ENCODE measurements at regions not wholly inside any gene's neighbourhood (a gene's known extent, or its start where the extent isn't known, plus 50 kb on each side); places are given as distances from the start of the nearest gene placed in this dataset.

GRCh38 chr4:43959976-43960375 is 488.6 kb downstream of the KCTD8 start:
- ChIA-PET CTCF (no interaction called here), POLR2A (ENCODE audit: low non-redundant PET) (no interaction called here)
- no peak overlapping the region for H3K27ac ChIP-seq (ENCODE audit: low read depth, low read length, poor library complexity, severe bottlenecking)
- H3K36me3 ChIP-seq (ENCODE audit: insufficient read depth, low read length, poor library complexity, severe bottlenecking), result no peaks in the 10 kb centered on the region
- H3K4me3 ChIP-seq (ENCODE audit: low read depth, low read length, poor library complexity, severe bottlenecking), result no peak overlapping the region
- peaks cover 4% of the 10 kb centered on the region for H3K9me3 ChIP-seq (ENCODE audit: low read depth, low read length, poor library complexity, severe bottlenecking)
- TF ChIP-seq CTCF (conservative IDR thresholded peaks at IDR 0.05; ENCODE audit: low read depth, low read length), result no peak
- TF ChIP-seq EZH2 (IDR thresholded peaks at IDR 0.05; ENCODE audit: borderline replicate concordance, low read depth, low read length, poor library complexity, severe bottlenecking), result no peak
- no peaks in the 10 kb centered on the region for H3K27me3 ChIP-seq (replicated peaks; ENCODE audit: insufficient read depth, low read depth, low read length, poor library complexity)
- DNase-seq (ENCODE audit: low spot score), result no peak
- no peaks in the 10 kb centered on the region for H3K4me1 ChIP-seq (ENCODE audit: insufficient read depth, low read length, poor library complexity, severe bottlenecking)
- intact Hi-C loops (cut with micrococcal nuclease; ENCODE audit: unreplicated experiment), result no loop called here
- no TSS peak for BruUV-seq (replicated peaks)

GRCh38 chr4:43968011-43968410 is 480.6 kb downstream of the KCTD8 start:
- Histone ChIP-seq H3K36me3 (ENCODE audit: insufficient read depth, low read length, poor library complexity, severe bottlenecking) (no peaks in the 10 kb centered on the region), H3K27ac (ENCODE audit: low read depth, low read length, poor library complexity, severe bottlenecking) (no peak overlapping the region), H3K4me1 (ENCODE audit: insufficient read depth, low read length, poor library complexity, severe bottlenecking) (no peaks in the 10 kb centered on the region), H3K9me3 (ENCODE audit: low read depth, low read length, poor library complexity, severe bottlenecking) (peaks cover 8% of the 10 kb centered on the region), H3K27me3 (replicated peaks; ENCODE audit: insufficient read depth, low read depth, low read length, poor library complexity) (no peaks in the 10 kb centered on the region), H3K4me3 (ENCODE audit: low read depth, low read length, poor library complexity, severe bottlenecking) (no peak overlapping the region)
- CTCF ChIA-PET, result no interaction called here
- POLR2A ChIA-PET (ENCODE audit: low non-redundant PET), result no interaction called here
- TF ChIP-seq EZH2 (IDR thresholded peaks at IDR 0.05; ENCODE audit: borderline replicate concordance, low read depth, low read length, poor library complexity, severe bottlenecking) (no peak), CTCF (conservative IDR thresholded peaks at IDR 0.05; ENCODE audit: low read depth, low read length) (no peak)
- DNase-seq (ENCODE audit: low spot score), result no peak
- intact Hi-C loops (cut with micrococcal nuclease; ENCODE audit: unreplicated experiment), result no loop called here
- no TSS peak for BruUV-seq (replicated peaks)

DNA sequence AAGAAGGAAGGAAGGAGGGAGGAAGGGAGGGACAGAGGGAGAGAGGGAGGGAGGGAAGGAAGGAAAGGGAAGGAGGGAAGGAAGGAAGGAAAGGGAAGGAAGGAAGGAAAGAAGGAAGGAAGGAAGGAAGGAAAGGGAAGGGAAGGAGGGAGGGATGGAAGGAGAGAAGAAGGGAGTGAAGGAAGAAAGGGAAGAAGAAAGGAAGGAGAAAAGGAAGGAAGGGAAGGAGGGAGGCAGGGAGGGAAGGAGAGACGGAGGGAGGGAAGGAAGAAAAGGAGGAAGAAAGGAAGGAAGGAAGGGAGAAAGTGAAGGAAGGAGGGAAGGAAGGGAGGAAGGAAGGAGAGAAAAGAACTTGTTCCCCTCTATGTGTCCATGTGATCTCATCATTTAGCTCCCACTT is 465.0 kb downstream of the KCTD8 start:
- Histone ChIP-seq H3K4me1 (ENCODE audit: insufficient read depth, low read length, poor library complexity, severe bottlenecking) (no peaks in the 10 kb centered on the region), H3K27ac (ENCODE audit: low read depth, low read length, poor library complexity, severe bottlenecking) (no peak overlapping the region), H3K36me3 (ENCODE audit: insufficient read depth, low read length, poor library complexity, severe bottlenecking) (no peaks in the 10 kb centered on the region), H3K4me3 (ENCODE audit: low read depth, low read length, poor library complexity, severe bottlenecking) (no peak overlapping the region), H3K9me3 (ENCODE audit: low read depth, low read length, poor library complexity, severe bottlenecking) (peaks cover 19% of the 10 kb centered on the region), H3K27me3 (replicated peaks; ENCODE audit: insufficient read depth, low read depth, low read length, poor library complexity) (no peaks in the 10 kb centered on the region)
- intact Hi-C loops (cut with micrococcal nuclease; ENCODE audit: unreplicated experiment), result no loop called here
- POLR2A ChIA-PET (ENCODE audit: low non-redundant PET), result no interaction called here
- CTCF ChIA-PET, result no interaction called here
- TF ChIP-seq EZH2 (IDR thresholded peaks at IDR 0.05; ENCODE audit: borderline replicate concordance, low read depth, low read length, poor library complexity, severe bottlenecking) (no peak), CTCF (conservative IDR thresholded peaks at IDR 0.05; ENCODE audit: low read depth, low read length) (no peak)
- no peak for DNase-seq (ENCODE audit: low spot score)
- BruUV-seq (replicated peaks), result no TSS peak
